ENCODE measurements at regions not wholly inside any gene's neighbourhood (a gene's known extent, or its start where the extent isn't known, plus 50 kb on each side); places are given as distances from the start of the nearest gene placed in this dataset.

- TF ChIP-seq YY1 (IDR thresholded peaks at IDR 0.05; ENCODE audit: insufficient read depth, insufficient read length): no peak
- TF ChIP-seq ZNF274 (IDR thresholded peaks at IDR 0.05; ENCODE audit: low read depth, low read length): no peak
- TF ChIP-seq SUZ12 (IDR thresholded peaks at IDR 0.05; ENCODE audit: extremely low read depth, insufficient read depth, insufficient read length): no peak
- no peak for DNase-seq (ENCODE audit: low read depth, low spot score)
- H3K9ac ChIP-seq (ENCODE audit: insufficient read length, low read depth): no peak overlapping the region
- H3K4me3 ChIP-seq (ENCODE audit: insufficient read length, low read depth): no peak overlapping the region
- H3K36me3 ChIP-seq (ENCODE audit: insufficient read depth, insufficient read length, low read length): no peaks in the 10 kb centered on the region
- no peaks in the 10 kb centered on the region for H3K27me3 ChIP-seq (ENCODE audit: insufficient read depth, insufficient read length)
- H3K4me1 ChIP-seq (ENCODE audit: insufficient read depth, insufficient read length): no peaks in the 10 kb centered on the region
- H3K9me3 ChIP-seq (ENCODE audit: insufficient read depth, low read length): no peaks in the 10 kb centered on the region
Measured at GRCh38 chr12:25845415-25845814, 113.1 kb upstream of the RASSF8 start.

GRCh38 chr12:25852792-25853191 is 105.7 kb upstream of the RASSF8 start:
- no peaks in the 10 kb centered on the region for H3K4me1 ChIP-seq (ENCODE audit: insufficient read depth, insufficient read length)
- no peak for DNase-seq (ENCODE audit: low read depth, low spot score)
- no peak for TF ChIP-seq YY1 (IDR thresholded peaks at IDR 0.05; ENCODE audit: insufficient read depth, insufficient read length)

GRCh38 chr12:25853316-25854095 is 105.0 kb upstream of the RASSF8 start:
- Histone ChIP-seq H3K4me1 (ENCODE audit: insufficient read depth, insufficient read length) (no peaks in the 10 kb centered on the region), H3K9me3 (ENCODE audit: insufficient read depth, low read length) (no peaks in the 10 kb centered on the region), H3K27me3 (ENCODE audit: insufficient read depth, insufficient read length) (no peaks in the 10 kb centered on the region), H3K9ac (ENCODE audit: insufficient read length, low read depth) (no peak overlapping the region), H3K4me3 (ENCODE audit: insufficient read length, low read depth) (no peak overlapping the region), H3K36me3 (ENCODE audit: insufficient read depth, insufficient read length, low read length) (no peaks in the 10 kb centered on the region)
- TF ChIP-seq YY1 (IDR thresholded peaks at IDR 0.05; ENCODE audit: insufficient read depth, insufficient read length): no peak
- TF ChIP-seq ZNF274 (IDR thresholded peaks at IDR 0.05; ENCODE audit: low read depth, low read length): no peak
- no peak for TF ChIP-seq SUZ12 (IDR thresholded peaks at IDR 0.05; ENCODE audit: extremely low read depth, insufficient read depth, insufficient read length)
- no peak for DNase-seq (ENCODE audit: low read depth, low spot score)

More at GRCh38 chr12:25852792-25853191, 105.7 kb upstream of the RASSF8 start:
- Histone ChIP-seq H3K9me3 (ENCODE audit: insufficient read depth, low read length) (no peaks in the 10 kb centered on the region), H3K36me3 (ENCODE audit: insufficient read depth, insufficient read length, low read length) (no peaks in the 10 kb centered on the region), H3K27me3 (ENCODE audit: insufficient read depth, insufficient read length) (no peaks in the 10 kb centered on the region), H3K9ac (ENCODE audit: insufficient read length, low read depth) (no peak overlapping the region), H3K4me3 (ENCODE audit: insufficient read length, low read depth) (no peak overlapping the region)

- H3K27me3 ChIP-seq (ENCODE audit: insufficient read depth, insufficient read length): no peaks in the 10 kb centered on the region
- no peak for TF ChIP-seq SUZ12 (IDR thresholded peaks at IDR 0.05; ENCODE audit: extremely low read depth, insufficient read depth, insufficient read length)
- no peak for TF ChIP-seq ZNF274 (IDR thresholded peaks at IDR 0.05; ENCODE audit: low read depth, low read length)
- TF ChIP-seq YY1 (IDR thresholded peaks at IDR 0.05; ENCODE audit: insufficient read depth, insufficient read length): no peak
- DNase-seq (ENCODE audit: low read depth, low spot score): no peak
- H3K9ac ChIP-seq (ENCODE audit: insufficient read length, low read depth): no peak overlapping the region
- H3K4me3 ChIP-seq (ENCODE audit: insufficient read length, low read depth): no peak overlapping the region
- H3K9me3 ChIP-seq (ENCODE audit: insufficient read depth, low read length): no peaks in the 10 kb centered on the region
- no peaks in the 10 kb centered on the region for H3K4me1 ChIP-seq (ENCODE audit: insufficient read depth, insufficient read length)
- H3K36me3 ChIP-seq (ENCODE audit: insufficient read depth, insufficient read length, low read length): no peaks in the 10 kb centered on the region
Measured at GRCh38 chr12:25854991-25855390, 103.5 kb upstream of the RASSF8 start.

GRCh38 chr12:25855716-25856115 is 102.8 kb upstream of the RASSF8 start:
- no peak for TF ChIP-seq SUZ12 (IDR thresholded peaks at IDR 0.05; ENCODE audit: extremely low read depth, insufficient read depth, insufficient read length)
- no peak for TF ChIP-seq ZNF274 (IDR thresholded peaks at IDR 0.05; ENCODE audit: low read depth, low read length)
- TF ChIP-seq YY1 (IDR thresholded peaks at IDR 0.05; ENCODE audit: insufficient read depth, insufficient read length): no peak
- H3K27me3 ChIP-seq (ENCODE audit: insufficient read depth, insufficient read length): no peaks in the 10 kb centered on the region
- no peak overlapping the region for H3K4me3 ChIP-seq (ENCODE audit: insufficient read length, low read depth)
- no peak overlapping the region for H3K9ac ChIP-seq (ENCODE audit: insufficient read length, low read depth)
- DNase-seq (ENCODE audit: low read depth, low spot score): no peak
- H3K9me3 ChIP-seq (ENCODE audit: insufficient read depth, low read length): no peaks in the 10 kb centered on the region
- H3K4me1 ChIP-seq (ENCODE audit: insufficient read depth, insufficient read length): no peaks in the 10 kb centered on the region
- H3K36me3 ChIP-seq (ENCODE audit: insufficient read depth, insufficient read length, low read length): no peaks in the 10 kb centered on the region

- no peaks in the 10 kb centered on the region for H3K27me3 ChIP-seq (ENCODE audit: insufficient read depth, insufficient read length)
- no peaks in the 10 kb centered on the region for H3K4me1 ChIP-seq (ENCODE audit: insufficient read depth, insufficient read length)
- DNase-seq (ENCODE audit: low read depth, low spot score): no peak
- H3K9me3 ChIP-seq (ENCODE audit: insufficient read depth, low read length): no peaks in the 10 kb centered on the region
- no peaks in the 10 kb centered on the region for H3K36me3 ChIP-seq (ENCODE audit: insufficient read depth, insufficient read length, low read length)
- no peak overlapping the region for H3K9ac ChIP-seq (ENCODE audit: insufficient read length, low read depth)
- no peak for TF ChIP-seq YY1 (IDR thresholded peaks at IDR 0.05; ENCODE audit: insufficient read depth, insufficient read length)
- TF ChIP-seq SUZ12 (IDR thresholded peaks at IDR 0.05; ENCODE audit: extremely low read depth, insufficient read depth, insufficient read length): no peak
- TF ChIP-seq ZNF274 (IDR thresholded peaks at IDR 0.05; ENCODE audit: low read depth, low read length): no peak
- H3K4me3 ChIP-seq (ENCODE audit: insufficient read length, low read depth): no peak overlapping the region
Measured at GRCh38 chr12:25859976-25860375, 98.5 kb upstream of the RASSF8 start.

GRCh38 chr12:25861226-25861625 is 97.3 kb upstream of the RASSF8 start:
- Histone ChIP-seq H3K9ac (ENCODE audit: insufficient read length, low read depth) (no peak overlapping the region), H3K36me3 (ENCODE audit: insufficient read depth, insufficient read length, low read length) (no peaks in the 10 kb centered on the region), H3K9me3 (ENCODE audit: insufficient read depth, low read length) (no peaks in the 10 kb centered on the region), H3K4me1 (ENCODE audit: insufficient read depth, insufficient read length) (no peaks in the 10 kb centered on the region), H3K27me3 (ENCODE audit: insufficient read depth, insufficient read length) (no peaks in the 10 kb centered on the region), H3K4me3 (ENCODE audit: insufficient read length, low read depth) (no peak overlapping the region)
- TF ChIP-seq ZNF274 (IDR thresholded peaks at IDR 0.05; ENCODE audit: low read depth, low read length): no peak
- no peak for DNase-seq (ENCODE audit: low read depth, low spot score)
